Sigmoid colon (tissue), 4 donors: ENCODE measurements at regions not wholly inside any gene's neighbourhood (a gene's known extent, or its start where the extent isn't known, plus 50 kb on each side); places are given as distances from the start of the nearest gene placed in this dataset.

Source experiments
- CTCF ChIP-seq, 4 experiments: fragments of 450-650 bp in 3 of 4; fragments of 200-600 bp in 1 of 4; IDR thresholded peaks; one replicate each; pipeline ENCODE4 v1.5.1; 2016 to 2019; ENCODE audit warnings: antibody characterized with exemption in 4 of 4, mild to moderate bottlenecking in 3 of 4, moderate library complexity in 2 of 4
- POLR2A ChIP-seq, 2 donors: fragments of 450-650 bp; IDR thresholded peaks; one replicate each; pipeline ENCODE4 v1.6.1; 2016; ENCODE audit warnings: antibody characterized with exemption in 2 of 2, mild to moderate bottlenecking in 2 of 2, moderate library complexity in 2 of 2
- POLR2AphosphoS5 ChIP-seq, 4 donors: sonication (generic); formaldehyde crosslinking; IDR thresholded peaks; one replicate each; pipeline ENCODE4 v1.6.1; 2017; ENCODE audit warnings: antibody characterized with exemption in 4 of 4

DNA sequence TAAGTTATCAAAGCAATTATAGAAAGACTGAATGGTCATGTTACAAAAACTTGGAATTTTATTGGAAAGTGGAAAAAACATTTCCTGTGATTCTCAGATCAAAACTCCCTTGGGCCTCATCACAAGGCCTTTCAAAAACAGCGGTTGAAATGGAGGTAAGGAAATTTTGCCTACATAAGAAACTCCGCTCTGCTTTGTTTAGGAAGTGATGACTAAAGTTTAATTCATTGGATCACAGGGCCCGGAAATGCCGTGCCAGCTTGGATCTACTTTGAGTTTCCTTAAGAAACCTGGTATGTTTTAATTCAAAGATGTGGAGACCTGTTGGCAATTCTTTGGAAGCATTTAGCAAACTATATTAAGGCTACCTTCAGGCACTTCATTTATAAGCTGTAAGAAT lies 143.9 kb upstream of the MME start:
- TF ChIP-seq CTCF (IDR thresholded peaks at IDR 0.05): no peak
- TF ChIP-seq POLR2A (IDR thresholded peaks at IDR 0.05): no peak
- TF ChIP-seq POLR2AphosphoS5 (IDR thresholded peaks at IDR 0.05): no peak
